KG1 (cell line): ENCODE measurements at regions not wholly inside any gene's neighbourhood (a gene's known extent, or its start where the extent isn't known, plus 50 kb on each side); places are given as distances from the start of the nearest gene placed in this dataset.

Experiments
- DNase-seq: peaks from one replicate; lab custom pipeline; 2025; lab: John Stamatoyannopoulos, UW

- no peak for DNase-seq
These were observed 160.5 kb downstream of the HS3ST1 start for GRCh38 chr4:11268149-11268548.

- DNase-seq = no peak
These were observed 163.9 kb downstream of the HS3ST1 start for GRCh38 chr4:11264841-11265240.

- no peak for DNase-seq
These were observed 164.3 kb downstream of the HS3ST1 start for GRCh38 chr4:11264346-11264745.

- DNase-seq = no peak
These were observed 165.5 kb downstream of the HS3ST1 start for GRCh38 chr4:11263208-11263607.

- no peak for DNase-seq
These were observed 167.4 kb downstream of the HS3ST1 start for GRCh38 chr4:11261066-11261850.

GRCh38 chr4:11259837-11260236 is 168.9 kb downstream of the HS3ST1 start:
- DNase-seq = no peak

- DNase-seq = no peak
These were observed 176.5 kb downstream of the HS3ST1 start for GRCh38 chr4:11252149-11252548.

GRCh38 chr4:11250510-11250909 is 178.2 kb downstream of the HS3ST1 start:
- DNase-seq = no peak

GRCh38 chr4:11232015-11232414 is 196.7 kb downstream of the HS3ST1 start:
- DNase-seq = no peak

- DNase-seq = no peak
These were observed 197.8 kb downstream of the HS3ST1 start for GRCh38 chr4:11230866-11231265.

GRCh38 chr4:11228530-11228929 is 200.2 kb downstream of the HS3ST1 start:
- no peak for DNase-seq

- no peak for DNase-seq
These were observed 205.4 kb downstream of the HS3ST1 start for GRCh38 chr4:11223311-11223710.

GRCh38 chr4:11218692-11219091 is 210.0 kb downstream of the HS3ST1 start:
- DNase-seq = no peak

GRCh38 chr4:11216520-11216919 is 212.2 kb downstream of the HS3ST1 start:
- no peak for DNase-seq

- DNase-seq = no peak
These were observed 214.4 kb downstream of the HS3ST1 start for GRCh38 chr4:11214281-11214680.

- DNase-seq = no peak
These were observed 218.9 kb downstream of the HS3ST1 start for GRCh38 chr4:11209826-11210225.

- DNase-seq = no peak
These were observed 227.4 kb downstream of the HS3ST1 start for GRCh38 chr4:11201256-11201655.

- DNase-seq = no peak
These were observed 230.0 kb downstream of the HS3ST1 start for GRCh38 chr4:11198516-11199305.

- no peak for DNase-seq
These were observed 230.9 kb downstream of the HS3ST1 start for GRCh38 chr4:11197631-11198341.

- no peak for DNase-seq
These were observed 231.7 kb downstream of the HS3ST1 start for GRCh38 chr4:11196927-11197522.

GRCh38 chr4:11194431-11194830 is 234.3 kb downstream of the HS3ST1 start:
- DNase-seq = no peak

GRCh38 chr4:11189756-11190155 is 238.9 kb downstream of the HS3ST1 start:
- DNase-seq = no peak
